K562 (cell line): ENCODE measurements at regions not wholly inside any gene's neighbourhood (a gene's known extent, or its start where the extent isn't known, plus 50 kb on each side); places are given as distances from the start of the nearest gene placed in this dataset.

ENCODE experiments used
- ATAC-seq: fragments of 200-7000 bp; cut with Tn5 transposase; 3 replicates; pipeline ENCODE4 v1.9.1; 2020; ENCODE audit warnings: moderate library complexity
- BruUV-seq: library from RNA; stranded (reverse); fragments of 400-500 nt; replicated peaks from 2 replicates; lab custom pipeline; 2021; lab: Mats Ljungman, UMichigan
- CTCF ChIA-PET: fragments of 300-600 bp; formaldehyde crosslinking; extraction: SDS; loops from one replicate; lab custom pipeline; 2021; ENCODE audit warnings: low intra/inter-chr PET ratio; lab: Yijun Ruan, JAX
- POLR2A ChIA-PET: fragments of 300-600, 350-650 bp; sonication (Branson Sonifier 250); formaldehyde crosslinking; extraction: SDS; loops from one replicate; lab custom pipeline; 2021; ENCODE audit warnings: antibody characterized with exemption, inconsistent platforms; lab: Yijun Ruan, JAX
- DNase-seq, 4 experiments: peaks; one replicate each; pipeline versions ENCODE4 v3.0.0 to v3.0.0-alpha.2; 2011 to 2018; ENCODE audit warnings: low spot score in 3 of 4, mixed read lengths in 3 of 4; ENCODE audit errors: extremely low read depth in 1 of 4
- FAIRE-seq: peaks from 2 replicates; lab custom pipeline; 2011; peaks lifted over from hg19 to GRCh38; lab: Jason Lieb, UNC
- H2AFZ ChIP-seq: 2 replicates; pipeline ENCODE4 v1.6.0; 2011; ENCODE audit warnings: low read depth, low read length, control low read depth, inconsistent platforms
- H3K27ac ChIP-seq: fragments of 200-600 bp; 3 replicates; pipeline ENCODE4 v1.8.0; 2011; ENCODE audit warnings: low read depth, mild to moderate bottlenecking, control low read depth, inconsistent platforms, low read length, moderate library complexity, mixed read lengths; ENCODE audit errors: extremely low read depth
- H3K27me3 ChIP-seq, 2 experiments: fragments of 300-600 bp in 1 of 2; 2 replicates in 1 of 2; 3 replicates in 1 of 2; pipeline versions ENCODE4 v1.6.0 to v1.8.0; 2011; ENCODE audit warnings: inconsistent platforms in 2 of 2, low read length in 2 of 2, mild to moderate bottlenecking in 1 of 2, mixed read lengths in 1 of 2, moderate library complexity in 1 of 2; ENCODE audit not compliant: control insufficient read depth in 2 of 2, insufficient read depth in 2 of 2
- H3K36me3 ChIP-seq: fragments of 300-600 bp; 3 replicates; pipeline ENCODE4 v1.8.0; 2011; ENCODE audit warnings: mild to moderate bottlenecking, low read length, inconsistent platforms; ENCODE audit not compliant: control insufficient read depth, insufficient read depth
- H3K4me1 ChIP-seq, 2 experiments: fragments of 200-600 bp in 1 of 2; replicated peaks in 1 of 2; 2 replicates in 1 of 2; 3 replicates in 1 of 2; pipeline versions ENCODE4 v1.5.1 to v1.8.0; 2011; ENCODE audit warnings: inconsistent platforms in 2 of 2, low read length in 2 of 2, mild to moderate bottlenecking in 1 of 2, mixed read lengths in 1 of 2, moderate library complexity in 1 of 2; ENCODE audit not compliant: control insufficient read depth in 2 of 2, insufficient read depth in 2 of 2
- H3K4me2 ChIP-seq: 2 replicates; pipeline ENCODE4 v1.6.1; 2011; ENCODE audit warnings: low read length, control low read depth, inconsistent platforms, mixed read lengths; ENCODE audit not compliant: insufficient read depth
- H3K4me3 ChIP-seq: fragments of 200-600 bp; sonication (generic), shearing (Covaris generic); 2 replicates; pipeline ENCODE4 v1.5.1; 2016; ENCODE audit warnings: control low read depth, inconsistent platforms
- H3K79me2 ChIP-seq: fragments of 200-600 bp; 3 replicates; pipeline ENCODE4 v1.8.0; 2011; ENCODE audit warnings: low read length, inconsistent platforms; ENCODE audit not compliant: control insufficient read depth, insufficient read depth
- H3K9ac ChIP-seq, 2 experiments: 2 replicates each; pipeline versions ENCODE4 v1.6.0 to v1.6.1; 2011; ENCODE audit warnings: low read depth in 2 of 2, low read length in 2 of 2, control low read depth in 1 of 2, inconsistent platforms in 1 of 2, mild to moderate bottlenecking in 1 of 2, mixed read lengths in 1 of 2; ENCODE audit not compliant: insufficient read depth in 1 of 2
- H3K9me1 ChIP-seq: one replicate; pipeline ENCODE4 v1.6.0; 2011; ENCODE audit warnings: inconsistent platforms, mild to moderate bottlenecking, low read length, moderate library complexity; ENCODE audit not compliant: control insufficient read depth, insufficient read depth
- H3K9me3 ChIP-seq: replicated peaks from 2 replicates; pipeline ENCODE4 v1.5.1; 2011; ENCODE audit warnings: low read depth, low read length, inconsistent platforms; ENCODE audit not compliant: control insufficient read depth, insufficient read depth
- H4K20me1 ChIP-seq: replicated peaks from 2 replicates; pipeline ENCODE4 v1.6.1; 2011; ENCODE audit warnings: low read length, inconsistent platforms, mixed read lengths; ENCODE audit not compliant: control insufficient read depth, insufficient read depth
- CBX8 ChIP-seq: fragments of 200-600 bp; sonication (generic); IDR thresholded peaks from 2 replicates; pipeline ENCODE4 v1.6.1; 2012; ENCODE audit warnings: borderline replicate concordance, mixed run types, low read depth, mild to moderate bottlenecking, moderate library complexity, mixed read lengths, low read length, control low read depth, inconsistent platforms; ENCODE audit not compliant: poor library complexity, severe bottlenecking; ENCODE audit errors: extremely low read depth
- CCAR2 ChIP-seq: fragments of 200-400 bp; formaldehyde crosslinking; IDR thresholded peaks from 2 replicates; pipeline ENCODE4 v1.6.1; 2017; ENCODE audit warnings: mild to moderate bottlenecking, low read depth, low read length
- HNRNPK ChIP-seq: fragments of 200-400 bp; formaldehyde crosslinking; IDR thresholded peaks from one replicate; pipeline ENCODE4 v1.6.1; 2018; ENCODE audit warnings: mild to moderate bottlenecking, low read depth, low read length; ENCODE audit not compliant: poor library complexity, severe bottlenecking
- HNRNPUL1 ChIP-seq: fragments of 200-400 bp; formaldehyde crosslinking; IDR thresholded peaks from 2 replicates; pipeline ENCODE4 v1.6.1; 2017; ENCODE audit warnings: low read length
- LCOR ChIP-seq: sonication (generic); formaldehyde crosslinking; IDR thresholded peaks from 2 replicates; pipeline ENCODE4 v1.8.0; 2022; ENCODE audit warnings: mild to moderate bottlenecking, missing genetic modification reagents
- POU5F1 ChIP-seq: fragments of 150-350 bp; IDR thresholded peaks from 2 replicates; pipeline ENCODE4 v1.6.1; 2014; ENCODE audit warnings: borderline replicate concordance, low read length, low read depth, mild to moderate bottlenecking; ENCODE audit not compliant: partially characterized antibody
- SAFB2 ChIP-seq: fragments of 200-400 bp; formaldehyde crosslinking; IDR thresholded peaks from 2 replicates; pipeline ENCODE4 v1.6.1; 2018; ENCODE audit warnings: borderline replicate concordance, low read length, low read depth, moderate library complexity; ENCODE audit not compliant: severe bottlenecking
- SIN3A ChIP-seq, 2 experiments: fragments of 150-350 bp in 1 of 2; IDR thresholded peaks; 2 replicates each; pipeline ENCODE4 v1.6.1; 2011 to 2016; ENCODE audit warnings: borderline replicate concordance in 2 of 2, low read depth in 2 of 2, low read length in 2 of 2, mild to moderate bottlenecking in 2 of 2, moderate library complexity in 2 of 2; ENCODE audit not compliant: control insufficient read depth in 1 of 2
- SIRT6 ChIP-seq: IDR thresholded peaks from one replicate; pipeline ENCODE4 v1.6.1; 2012; ENCODE audit warnings: low read depth, mild to moderate bottlenecking, control low read depth, inconsistent platforms, low read length, moderate library complexity
- TEAD2 ChIP-seq: fragments of 450-650 bp; IDR thresholded peaks from 2 replicates; pipeline ENCODE4 v1.6.1; 2016; ENCODE audit warnings: missing genetic modification characterization, control low read depth, missing compliant biosample characterization
- ZNF561 ChIP-seq: fragments of 450-650 bp; formaldehyde crosslinking; conservative IDR thresholded peaks from 2 replicates; pipeline ENCODE4 v1.4.0; 2020; ENCODE audit warnings: mild to moderate bottlenecking, moderate library complexity
- ZNF830 ChIP-seq: fragments of 250-450 bp; sonication (Bioruptor Pico); IDR thresholded peaks from 2 replicates; pipeline ENCODE4 v1.5.0; 2021; ENCODE audit warnings: mild to moderate bottlenecking
- WGBS: fragments of 100-300 bp; shearing (Covaris generic); methylation state at CpG from one replicate; pipeline ENCODE4 v1.1.6; 2016; ENCODE audit warnings: low coverage, mixed read lengths; ENCODE audit not compliant: insufficient coverage; ENCODE audit errors: missing lambda C conversion rate; 5-methylcytosine and 5-hydroxymethylcytosine counted together
- in situ Hi-C: fragments of 300-500 bp; cut with MboI; formaldehyde crosslinking; loops from 4 replicates; pipeline ENCODE4 v1.15.0; 2018; ENCODE audit warnings: inconsistent platforms, mixed read lengths
- intact Hi-C: fragments of 100-400 bp; cut with micrococcal nuclease; formaldehyde crosslinking; loops from 2 replicates; pipeline ENCODE4 v1.14.2; 2022
- TF ChIP-seq, protein P1 (sequence below), 2 experiments: fragments of 250-450 bp in 1 of 2; fragments of 450-650 bp in 1 of 2; sonication (Bioruptor Pico) in 1 of 2; IDR thresholded peaks; 2 replicates each; pipeline versions ENCODE4 v1.6.1 to v1.8.0; 2016 to 2021; ENCODE audit warnings: mild to moderate bottlenecking in 2 of 2, moderate library complexity in 2 of 2, missing compliant biosample characterization in 1 of 2, missing genetic modification characterization in 1 of 2
- TF ChIP-seq, protein P2 (sequence below): fragments of 250-450 bp; sonication (Bioruptor Pico); IDR thresholded peaks from 2 replicates; pipeline ENCODE4 v1.5.0; 2021; ENCODE audit warnings: mild to moderate bottlenecking, moderate library complexity

DNA sequence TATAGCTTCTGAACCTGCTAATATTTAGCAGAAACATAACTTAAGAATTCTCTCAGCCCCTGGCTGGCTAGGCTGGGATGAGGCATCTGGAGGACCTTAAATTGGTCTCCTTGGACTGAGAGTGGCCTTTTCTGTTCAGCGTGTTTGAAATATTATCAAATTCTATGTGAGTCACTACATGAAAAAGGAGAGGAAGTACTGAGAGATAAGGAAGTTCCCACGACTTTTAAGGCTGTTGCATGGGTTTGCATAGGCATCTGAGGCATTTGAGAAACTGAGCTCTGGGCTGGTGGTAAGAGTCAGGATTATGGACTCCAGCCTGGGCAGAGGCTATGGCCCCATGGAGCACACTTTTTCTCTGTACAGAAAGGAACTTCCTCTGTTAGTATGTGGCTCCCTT lies 816.2 kb upstream of the GRAMD2B start (continued):
- TF ChIP-seq, protein P1, sequence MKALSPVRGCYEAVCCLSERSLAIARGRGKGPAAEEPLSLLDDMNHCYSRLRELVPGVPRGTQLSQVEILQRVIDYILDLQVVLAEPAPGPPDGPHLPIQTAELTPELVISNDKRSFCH (CRISPR knock-in tag; IDR thresholded peaks at IDR 0.05), result no peak
- TF ChIP-seq, protein P1 (tag; IDR thresholded peaks at IDR 0.05), result no peak
- no peak for TF ChIP-seq TEAD2 (tag)
- TF ChIP-seq POU5F1, result no peak
- TF ChIP-seq SAFB2, result no peak
- no peak for TF ChIP-seq SIN3A (IDR thresholded peaks at IDR 0.05; ENCODE audit: borderline replicate concordance in 2 of 2, control insufficient read depth in 1 of 2, low read depth in 2 of 2, low read length in 2 of 2)
- no peak for TF ChIP-seq CBX8
- TF ChIP-seq LCOR (CRISPR knock-in tag), result no peak

DNA sequence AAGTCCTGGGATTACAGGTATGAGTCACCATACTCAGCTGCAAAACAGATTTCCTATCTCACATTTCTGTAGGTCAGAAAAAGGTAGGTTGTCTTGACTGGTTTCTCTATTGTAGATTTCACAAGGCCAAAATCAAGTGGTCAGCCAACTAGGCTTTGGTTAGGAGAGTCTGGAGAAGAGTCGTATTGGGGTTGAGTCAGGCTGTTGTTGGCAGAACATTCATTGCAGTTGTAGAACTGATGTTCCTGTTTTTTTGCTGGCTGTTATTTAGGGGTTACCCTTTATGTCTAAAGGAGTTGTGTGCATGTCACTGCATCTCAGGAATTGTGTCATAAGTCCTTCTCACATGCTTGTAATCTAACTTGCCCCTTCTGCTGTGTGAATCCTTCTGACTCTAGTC lies 814.2 kb upstream of the GRAMD2B start:
- Histone ChIP-seq H3K27me3 (no peaks in the 10 kb centered on the region), H3K9me3 (no peaks in the 10 kb centered on the region), H3K27ac (no peak overlapping the region), H2AFZ (no peak overlapping the region), H3K9me1 (no peaks in the 10 kb centered on the region), H3K79me2 (no peaks in the 10 kb centered on the region), H3K36me3 (no peaks in the 10 kb centered on the region), H3K4me2 (no peak overlapping the region), H4K20me1 (no peaks in the 10 kb centered on the region), H3K4me1 (no peaks in the 10 kb centered on the region), H3K4me3 (no peak overlapping the region), H3K9ac (no peak overlapping the region)
- no peak for FAIRE-seq
- POLR2A ChIA-PET, result no interaction called here
- 0% methylated on average over 1 of the region's 1 CpG for WGBS
- CTCF ChIA-PET, result no interaction called here
- DNase-seq, result no peak
- in situ Hi-C loops, result no loop called here
- BruUV-seq, result no TSS peak
- no peak for ATAC-seq
- intact Hi-C loops, result no loop called here
- TF ChIP-seq SIRT6 (no peak), HNRNPK (no peak), ZNF561 (CRISPR knock-in tag) (no peak), CCAR2 (no peak), ZNF830 (no peak), HNRNPUL1 (no peak)
- TF ChIP-seq, protein P2, sequence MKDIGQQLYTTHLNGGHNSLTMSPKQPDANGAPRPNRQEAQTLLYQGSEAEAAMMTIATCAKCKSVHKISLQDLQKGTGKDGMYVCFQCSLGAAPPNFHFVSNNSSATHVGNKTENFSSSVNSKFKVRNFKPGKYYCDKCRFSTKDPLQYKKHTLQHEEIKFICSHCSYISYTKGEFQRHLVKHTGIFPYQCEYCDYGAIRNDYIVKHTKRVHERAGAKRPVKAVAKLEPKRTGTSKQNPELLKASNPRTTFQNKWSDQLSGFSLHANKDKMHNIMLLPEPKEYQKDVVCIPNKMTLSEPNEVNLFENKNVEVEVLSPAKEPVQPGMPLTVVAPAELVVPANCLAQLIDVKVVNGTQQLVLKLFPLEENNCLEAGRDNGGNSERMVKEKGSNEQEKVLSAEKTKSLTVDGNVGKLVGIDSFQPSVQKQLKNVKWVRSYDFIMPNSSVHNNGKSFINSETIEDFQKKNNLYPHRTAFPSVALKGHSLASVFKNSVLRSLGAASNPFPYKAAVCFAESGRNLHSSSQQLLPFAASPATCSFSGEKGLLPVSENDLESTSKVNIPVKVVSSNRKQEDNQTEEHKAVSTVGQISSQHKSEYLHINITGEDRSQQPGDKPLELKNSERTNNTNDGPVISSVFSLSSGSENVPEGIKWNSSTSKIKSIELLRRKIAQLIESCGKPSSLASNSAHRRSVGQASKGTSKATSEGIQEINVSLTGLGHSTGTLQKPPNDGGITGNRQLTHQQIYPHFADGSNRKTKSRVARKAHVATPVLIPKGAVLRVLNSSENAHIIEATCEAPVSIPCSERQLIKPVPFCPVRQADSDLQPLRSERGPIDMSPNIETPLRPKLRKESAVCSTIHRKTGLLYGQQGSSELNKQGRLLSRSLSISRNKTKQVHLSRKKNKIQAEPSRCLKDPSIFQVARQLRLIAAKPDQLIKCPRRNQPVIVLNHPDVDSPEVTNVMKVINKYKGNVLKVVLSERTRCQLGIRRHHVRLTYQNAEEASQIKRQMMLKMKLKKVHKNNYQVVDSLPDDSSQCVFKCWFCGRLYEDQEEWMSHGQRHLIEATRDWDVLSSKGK (CRISPR knock-in tag), result no peak
